Stimulated activated CD4-positive, alpha-beta T cell treated with anti-CD3 and anti-CD28 coated beads, Interleukin-4, amount 100 ng/mL, for 1 hour (primary cell): ENCODE measurements at regions not wholly inside any gene's neighbourhood (a gene's known extent, or its start where the extent isn't known, plus 50 kb on each side); places are given as distances from the start of the nearest gene placed in this dataset.
"Not testable (repeated sequence)": the region's sequence is repeated elsewhere in the genome, so short reads cannot be mapped to it uniquely, and the experiment has no call there.

Source experiments
- DNase-seq: peaks from one replicate; pipeline ENCODE4 v3.0.0-alpha.2; 2020

DNA sequence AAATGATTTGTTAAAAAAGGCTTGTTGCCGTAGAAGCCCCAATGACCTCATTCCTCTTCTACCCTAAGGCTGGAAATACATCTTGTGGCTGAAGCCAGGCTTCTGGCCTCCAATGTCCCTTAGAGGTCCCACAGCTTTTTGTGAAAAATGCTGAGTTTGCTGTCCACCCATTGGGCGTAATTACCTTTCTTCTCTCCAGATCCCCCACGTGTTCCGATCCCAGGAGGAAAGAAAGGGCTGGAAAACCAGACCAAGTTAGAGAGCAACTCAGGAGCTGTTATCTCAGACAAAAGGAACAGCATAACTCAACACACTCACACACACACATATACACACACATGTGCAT lies 154.2 kb downstream of the MIAT start:
- no peak for DNase-seq

GRCh38 chr22:26812731-26813130 lies 155.3 kb downstream of the MIAT start:
- DNase-seq = no peak

DNA sequence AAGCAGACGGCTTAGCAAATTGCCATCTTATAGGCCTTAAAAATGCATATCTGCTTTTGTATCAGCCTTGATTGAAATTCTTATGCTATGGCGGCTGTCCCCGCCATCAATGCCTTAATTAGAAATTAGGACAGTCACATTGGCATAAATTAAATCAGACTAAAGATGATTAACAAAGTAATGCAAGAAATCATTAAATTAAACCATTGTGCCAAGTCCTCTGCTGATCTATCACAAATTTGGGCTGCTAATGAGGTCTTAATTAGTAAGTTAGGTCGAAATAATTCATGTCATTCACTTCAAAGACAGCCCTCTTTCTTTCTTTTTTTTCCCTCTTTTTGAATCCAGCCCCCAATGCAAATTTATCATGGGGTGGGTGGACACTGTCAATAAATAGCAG lies 159.3 kb downstream of the MIAT start:
- DNase-seq = no peak

DNA sequence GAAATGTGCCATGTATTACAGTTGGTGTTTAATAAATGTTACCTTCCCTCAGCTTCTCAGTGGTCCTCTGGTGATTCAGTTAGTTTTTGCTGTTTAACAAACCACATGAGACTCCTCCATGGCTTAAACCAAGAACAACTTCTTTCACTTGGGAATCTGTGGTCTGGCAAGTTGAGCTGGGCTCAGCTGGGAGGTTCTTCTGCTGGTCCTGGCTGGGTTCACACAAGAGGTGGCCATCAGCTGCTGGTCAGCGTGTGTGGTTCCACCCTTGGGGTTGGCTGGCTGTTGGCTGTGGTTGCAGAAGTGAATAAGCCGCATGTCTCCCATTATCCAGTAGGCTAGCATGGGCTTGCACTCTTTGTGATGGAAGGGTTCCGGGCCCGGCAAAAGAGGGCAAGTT lies 160.5 kb downstream of the MIAT start:
- no peak for DNase-seq

DNA sequence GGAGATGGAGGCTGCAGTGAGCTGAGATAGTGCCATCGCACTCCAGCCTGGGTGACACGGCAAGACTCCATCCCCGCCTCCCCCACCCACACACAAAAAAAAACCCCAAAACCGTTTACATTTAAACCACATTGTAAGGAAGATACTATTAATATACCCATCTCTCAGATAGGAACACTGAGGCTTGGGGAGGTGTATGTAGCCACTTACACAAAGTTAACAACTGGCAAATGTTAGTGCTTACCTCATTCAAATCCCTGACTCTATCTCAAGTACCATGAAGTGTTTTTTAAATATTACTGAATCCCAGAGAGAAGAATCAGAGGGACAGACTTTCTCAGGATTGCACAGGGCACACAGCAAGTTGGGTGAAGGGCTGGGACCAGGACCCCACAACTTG lies 164.5 kb downstream of the MIAT start:
- DNase-seq = no peak

GRCh38 chr22:26822313-26822712 lies 164.9 kb downstream of the MIAT start:
- no peak for DNase-seq

GRCh38 chr22:26823966-26824365 lies 166.6 kb downstream of the MIAT start:
- no peak for DNase-seq

GRCh38 chr22:26825960-26826935 lies 168.9 kb downstream of the MIAT start:
- no peak for DNase-seq

GRCh38 chr22:26827611-26828010 lies 170.2 kb downstream of the MIAT start:
- DNase-seq = no peak

- no peak for DNase-seq
Measured at GRCh38 chr22:26828311-26828710, 170.9 kb downstream of the MIAT start.

DNA sequence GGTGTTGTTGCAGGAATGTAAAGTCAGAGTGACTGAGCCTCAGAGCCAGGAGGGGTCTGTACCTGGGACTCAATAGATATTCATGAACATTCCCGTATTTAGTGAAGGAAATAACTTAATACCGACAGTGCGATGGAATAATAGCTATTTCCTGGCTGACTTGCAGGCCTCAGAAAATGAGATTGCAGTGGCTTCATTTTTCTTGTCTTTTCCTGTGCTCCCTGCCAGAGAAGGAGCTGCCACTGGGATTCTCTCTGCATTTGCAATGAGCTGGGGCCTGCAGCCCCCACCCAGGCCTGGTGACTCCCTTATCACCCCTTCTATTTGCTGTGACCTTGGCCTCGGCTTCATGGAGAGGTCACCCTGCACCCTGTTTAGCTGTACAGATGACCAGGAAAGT lies 173.4 kb downstream of the MIAT start:
- DNase-seq = no peak

DNA sequence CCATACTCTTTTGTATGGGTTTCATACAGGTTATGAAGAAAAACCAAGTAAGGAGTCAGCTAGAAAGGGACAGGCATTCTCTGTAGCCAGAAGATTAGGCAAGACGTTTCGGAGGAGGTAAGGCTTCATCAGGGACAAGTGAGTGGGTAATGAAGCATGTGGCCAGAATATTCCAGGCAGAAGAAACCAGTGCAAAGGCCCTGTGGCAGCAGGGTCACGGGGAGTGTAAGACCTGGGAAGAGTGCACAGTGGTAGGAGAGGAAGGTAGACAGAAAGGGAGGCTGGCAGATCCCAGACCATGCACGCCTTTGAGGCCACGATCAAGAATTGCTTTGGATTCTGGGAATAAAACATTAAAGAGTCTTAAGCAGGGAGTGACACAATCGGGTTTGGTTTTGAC lies 177.6 kb downstream of the MIAT start:
- no peak for DNase-seq

DNA sequence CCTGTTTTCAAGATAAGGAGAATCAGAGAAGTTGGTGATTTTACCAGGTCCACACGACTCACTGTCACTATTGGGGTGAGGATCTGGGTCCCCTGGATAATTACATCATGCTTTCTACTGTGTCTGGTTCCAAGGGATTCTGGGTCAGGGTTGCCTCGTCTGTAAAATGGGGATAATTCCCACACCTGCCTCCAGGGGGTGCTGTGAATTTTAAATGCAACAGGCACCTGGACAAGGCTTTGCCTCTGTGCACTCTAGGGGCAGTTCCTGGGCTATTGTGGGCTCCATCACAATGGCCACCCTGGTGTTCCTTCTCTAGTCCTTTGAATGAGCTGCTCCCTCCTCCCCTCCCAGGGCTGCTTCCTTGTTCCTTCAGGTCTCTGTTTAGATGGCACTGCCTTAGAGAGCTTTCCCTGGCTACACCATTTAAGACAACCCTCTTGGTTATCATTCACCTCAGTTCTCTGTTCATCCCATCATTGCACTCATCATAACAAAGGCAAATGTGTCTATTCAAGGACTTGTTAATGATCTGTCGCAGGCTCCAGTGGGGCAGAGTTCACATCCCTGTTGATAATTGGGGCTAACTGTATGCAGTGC lies 178.6 kb downstream of the MIAT start:
- peak; percentile 34 for DNase-seq

- no peak for DNase-seq
Measured at GRCh38 chr22:26837784-26838470, 180.5 kb downstream of the MIAT start.

DNA sequence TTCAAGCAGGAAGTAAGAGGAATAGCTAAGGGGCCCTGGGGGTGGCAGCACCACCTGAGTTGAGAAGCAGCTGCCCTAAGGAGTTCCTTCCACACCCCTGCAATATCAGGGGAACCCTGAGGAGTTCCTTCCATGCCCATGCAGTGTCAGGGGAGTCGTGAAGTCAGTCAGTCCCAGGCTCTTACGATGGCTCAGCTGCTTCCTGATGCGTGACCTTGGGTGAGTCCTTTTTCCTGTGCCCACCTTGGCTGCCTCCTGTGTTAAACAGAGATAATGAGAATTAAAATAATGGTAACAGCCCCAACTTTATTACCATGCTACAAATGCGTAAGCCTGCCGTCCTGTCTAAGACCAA lies 181.1 kb downstream of the MIAT start:
- DNase-seq = no peak

- no peak for DNase-seq
Measured at GRCh38 chr22:26839216-26839615, 181.8 kb downstream of the MIAT start.

- DNase-seq = not testable (repeated sequence)
Measured at GRCh38 chr22:26840770-26841169, 183.4 kb downstream of the MIAT start.

- DNase-seq = no peak
Measured at GRCh38 chr22:26842103-26842502, 184.7 kb downstream of the MIAT start.

- DNase-seq = no peak
Measured at GRCh38 chr22:26845021-26845743, 187.8 kb downstream of the MIAT start.

GRCh38 chr22:26846076-26846475 lies 188.7 kb downstream of the MIAT start:
- DNase-seq = no peak

GRCh38 chr22:26846645-26847044 lies 189.3 kb downstream of the MIAT start:
- DNase-seq = no peak

GRCh38 chr22:26847046-26847445 lies 189.7 kb downstream of the MIAT start:
- DNase-seq = no peak

DNA sequence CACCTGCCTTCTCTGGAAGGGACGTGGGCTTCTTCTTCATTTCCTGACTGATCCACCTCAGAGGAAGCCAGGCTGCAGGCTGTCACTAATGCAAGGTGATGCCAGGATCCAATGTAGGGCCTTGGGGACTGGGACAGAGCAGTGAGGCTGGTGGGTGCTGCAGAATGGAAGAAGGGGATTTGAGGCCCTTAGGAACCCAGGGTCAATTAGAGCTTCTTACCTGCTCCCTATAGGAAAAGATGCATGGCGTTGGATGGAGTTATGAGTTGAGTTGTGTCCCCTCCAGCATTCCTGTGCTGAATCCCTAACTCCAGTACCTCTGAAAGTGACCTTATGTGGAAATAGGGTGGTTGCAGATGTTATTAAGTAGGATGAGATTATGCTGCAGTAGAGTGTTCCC lies 190.4 kb downstream of the MIAT start:
- no peak for DNase-seq
